GM19035 (cell line): ENCODE measurements at regions not wholly inside any gene's neighbourhood (a gene's known extent, or its start where the extent isn't known, plus 50 kb on each side); places are given as distances from the start of the nearest gene placed in this dataset.

ENCODE experiments used
- ATAC-seq: cut with Tn5 transposase; IDR thresholded peaks from one replicate; pipeline ENCODE4 v1.9.1; 2021; ENCODE audit not compliant: unreplicated experiment

DNA sequence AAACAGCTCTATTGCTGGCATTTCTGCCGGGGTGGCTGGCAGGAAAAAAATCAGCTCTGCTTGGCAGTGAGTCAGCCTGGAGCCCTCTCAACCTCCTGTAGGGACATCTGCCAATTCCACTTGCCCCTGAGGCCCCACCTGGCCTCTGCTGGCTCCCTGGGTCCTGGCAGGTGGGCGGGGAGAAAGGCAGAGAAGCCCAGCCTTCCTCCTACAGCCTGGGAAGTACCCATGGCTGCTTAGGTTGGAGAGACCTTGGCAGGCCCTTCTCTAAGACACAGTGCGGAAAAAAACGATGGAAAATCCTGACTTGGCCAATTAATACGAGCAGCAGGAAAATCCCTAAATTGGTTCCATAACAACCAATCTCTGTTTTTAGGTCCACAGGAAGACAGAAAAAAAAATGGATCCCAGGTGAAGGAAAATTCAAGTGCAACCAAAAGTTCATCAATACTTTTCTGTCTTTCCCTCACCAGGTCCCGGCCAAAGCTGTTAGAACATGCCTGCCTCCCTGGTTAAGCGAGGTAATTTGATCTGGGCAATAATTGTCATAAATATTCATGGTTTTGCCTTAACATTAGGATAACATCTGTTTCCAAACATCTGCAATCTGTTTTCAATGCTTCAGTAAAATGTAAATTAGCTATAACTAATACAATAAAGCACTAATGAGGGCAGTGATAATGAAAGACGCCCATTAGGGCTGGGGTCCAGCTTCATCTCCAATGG lies 245.9 kb downstream of the TFCP2L1 start:
- no peak for ATAC-seq

DNA sequence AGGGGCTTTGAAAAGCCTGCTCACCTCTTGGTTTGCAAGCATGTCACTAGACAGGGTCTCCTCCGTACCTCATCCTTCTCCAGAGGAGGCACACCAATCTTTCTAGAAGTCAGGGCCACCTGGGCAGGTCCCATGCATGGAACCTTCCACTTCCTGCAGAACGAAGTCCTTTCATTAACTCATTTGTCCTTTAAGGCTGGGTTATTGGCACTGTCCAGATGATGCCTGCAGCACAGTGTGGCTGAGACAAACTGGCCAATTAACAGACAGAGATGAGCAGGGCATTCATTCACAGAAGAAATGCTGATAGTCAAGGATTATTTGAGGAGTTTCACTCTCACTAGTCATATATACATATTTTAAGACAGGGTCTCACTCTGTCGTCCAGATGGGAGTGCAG lies 245.3 kb downstream of the TFCP2L1 start:
- no peak for ATAC-seq

DNA sequence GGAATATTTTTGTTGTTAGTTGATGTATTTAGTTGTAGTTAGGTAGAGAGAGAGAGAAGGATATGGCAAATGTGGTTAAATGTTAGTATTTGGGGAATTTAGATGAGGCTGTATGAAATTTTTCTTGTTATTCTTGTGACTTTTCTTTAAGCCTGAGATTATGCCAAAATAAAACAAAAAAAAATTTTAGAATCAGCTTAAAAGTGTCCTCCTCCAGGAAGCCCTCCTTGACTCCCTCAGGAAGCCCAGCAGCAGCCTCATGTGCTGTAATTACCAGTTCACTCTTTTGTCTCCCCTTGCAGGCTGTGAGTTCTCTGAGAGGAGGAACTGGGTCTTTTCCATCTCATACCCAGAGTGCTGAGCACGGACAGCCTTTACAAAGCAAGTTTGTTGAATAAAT lies 243.5 kb downstream of the TFCP2L1 start:
- no peak for ATAC-seq

DNA sequence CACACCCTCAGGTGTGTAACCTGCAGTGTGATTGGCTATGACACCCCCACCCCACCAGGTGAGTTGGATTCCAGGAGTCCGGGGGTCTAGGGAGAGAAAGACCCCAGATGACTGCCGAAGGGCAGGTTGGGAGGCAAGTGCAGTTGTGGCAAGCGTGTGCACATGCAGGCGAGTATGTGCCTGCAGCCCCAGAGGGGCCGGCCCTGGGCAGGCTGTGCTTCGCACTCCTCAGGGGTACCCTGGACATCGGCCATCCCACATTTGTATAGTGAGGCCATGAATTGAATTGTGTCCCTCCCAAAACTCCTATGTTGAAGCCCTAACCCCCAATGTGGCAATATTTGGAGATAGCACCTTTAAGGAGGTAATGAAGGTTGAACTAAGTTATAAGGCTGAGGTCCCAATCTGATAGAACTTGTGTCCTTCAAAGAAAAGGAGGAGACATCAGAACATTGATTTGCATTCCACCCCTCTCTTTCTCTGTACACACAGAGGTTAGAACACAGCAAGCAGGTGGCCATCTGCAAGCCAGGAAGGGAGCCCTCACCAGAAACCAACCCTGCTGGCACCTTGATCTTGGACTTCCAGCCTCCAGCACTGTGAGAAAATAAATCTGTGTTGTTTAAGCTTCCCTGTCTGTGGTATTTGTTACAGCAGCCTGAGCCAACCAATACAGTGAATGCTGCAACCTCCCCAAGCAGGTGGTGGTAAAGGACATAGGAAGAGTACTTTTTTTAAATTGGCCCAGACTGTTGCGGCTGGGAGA lies 241.8 kb downstream of the TFCP2L1 start:
- no peak for ATAC-seq

DNA sequence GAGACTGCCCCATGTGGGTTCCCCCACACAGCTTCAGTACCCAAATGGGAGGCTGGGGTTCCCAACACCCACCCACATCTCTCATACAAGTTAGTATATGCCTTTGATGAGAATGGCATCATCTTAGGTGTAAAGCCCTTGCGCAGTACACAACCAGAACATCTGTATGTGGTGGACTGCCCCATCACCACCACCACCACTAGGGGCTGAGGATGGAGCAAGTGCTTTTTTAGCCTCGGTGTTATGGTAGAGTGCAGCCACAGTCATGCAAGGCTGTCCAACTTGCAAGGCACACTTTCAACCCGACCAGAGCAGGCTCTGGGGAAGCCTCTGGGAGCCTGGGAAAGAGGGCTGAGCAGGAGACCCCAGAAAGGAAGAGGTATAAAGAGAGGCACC lies 241.2 kb downstream of the TFCP2L1 start:
- no peak for ATAC-seq

DNA sequence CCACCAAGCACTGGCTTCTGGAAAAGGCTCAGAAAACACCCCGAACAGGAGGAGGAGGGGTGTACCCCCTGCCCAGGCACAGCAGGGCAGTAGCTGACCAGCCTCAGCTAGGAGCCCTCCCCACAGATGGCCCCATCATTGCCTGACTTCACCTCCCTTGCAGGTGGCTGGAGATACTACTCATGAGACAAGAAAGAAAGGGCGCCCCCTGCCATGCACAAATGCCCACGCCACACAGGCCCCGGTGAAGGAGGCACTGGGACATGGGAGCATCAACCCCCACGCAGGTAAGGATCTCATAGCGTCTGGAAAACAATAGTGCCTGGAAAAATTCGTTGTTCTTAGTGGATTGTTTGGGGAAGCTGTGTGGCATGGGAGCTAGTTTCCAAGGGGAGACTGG lies 240.6 kb downstream of the TFCP2L1 start:
- ATAC-seq = no peak

DNA sequence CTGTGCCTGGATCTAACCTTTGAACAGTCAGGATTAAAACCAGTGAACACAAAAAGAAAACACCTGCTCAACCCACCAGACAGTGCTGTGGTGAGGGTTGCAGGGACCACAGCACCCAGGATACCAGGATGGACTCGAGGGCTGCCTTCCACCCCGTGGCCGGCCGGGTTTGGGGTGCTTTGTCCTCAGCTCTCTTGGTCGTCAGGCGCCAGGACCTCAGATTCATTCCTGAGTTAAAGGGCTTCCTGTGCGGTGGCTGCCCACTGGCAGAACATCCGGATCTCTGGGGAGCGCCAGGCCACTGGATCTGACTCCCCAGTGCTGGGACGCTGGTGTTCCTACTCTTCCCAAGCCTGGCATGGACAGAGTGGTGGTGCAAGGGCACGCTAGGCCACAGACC lies 239.8 kb downstream of the TFCP2L1 start:
- ATAC-seq = no peak

DNA sequence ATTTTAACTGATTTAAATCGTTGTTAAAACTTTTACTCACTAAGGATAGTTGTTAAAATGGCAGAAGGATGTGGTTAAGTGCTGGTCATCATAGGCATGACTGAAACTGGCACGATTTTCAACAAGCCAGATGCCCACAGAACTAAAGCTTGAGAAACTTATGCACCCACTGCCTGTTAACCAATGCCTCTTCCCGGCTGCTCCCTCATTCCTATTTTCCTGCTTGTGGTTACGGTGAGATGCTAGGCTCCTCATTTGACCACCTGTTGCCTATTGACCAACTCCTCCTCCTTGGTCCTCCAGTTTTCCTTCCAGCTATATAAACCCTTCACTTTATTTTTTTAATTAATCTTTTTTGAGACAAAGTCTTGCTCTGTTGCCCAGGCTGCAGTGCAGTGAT lies 238.7 kb downstream of the TFCP2L1 start:
- no peak for ATAC-seq

DNA sequence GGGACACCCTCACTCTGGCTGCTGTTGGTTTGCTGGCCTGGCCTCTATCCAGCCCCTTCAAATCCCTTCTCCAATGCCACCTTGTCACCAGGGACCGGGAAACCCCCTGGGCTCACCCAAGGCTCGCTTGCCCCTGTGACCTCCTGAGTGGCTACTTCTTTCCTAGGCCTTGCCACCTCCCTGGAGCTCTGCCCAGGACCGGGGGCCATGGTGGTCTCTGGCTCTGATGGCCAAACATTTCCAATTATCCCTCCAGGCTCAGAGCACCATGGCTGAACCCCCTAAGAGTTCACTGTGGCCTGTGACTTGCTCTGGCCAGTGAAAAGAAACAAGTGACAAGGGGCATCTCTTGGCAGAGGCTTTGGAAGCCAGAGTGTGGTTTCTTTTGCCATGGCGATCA lies 237.6 kb downstream of the TFCP2L1 start:
- no peak for ATAC-seq

DNA sequence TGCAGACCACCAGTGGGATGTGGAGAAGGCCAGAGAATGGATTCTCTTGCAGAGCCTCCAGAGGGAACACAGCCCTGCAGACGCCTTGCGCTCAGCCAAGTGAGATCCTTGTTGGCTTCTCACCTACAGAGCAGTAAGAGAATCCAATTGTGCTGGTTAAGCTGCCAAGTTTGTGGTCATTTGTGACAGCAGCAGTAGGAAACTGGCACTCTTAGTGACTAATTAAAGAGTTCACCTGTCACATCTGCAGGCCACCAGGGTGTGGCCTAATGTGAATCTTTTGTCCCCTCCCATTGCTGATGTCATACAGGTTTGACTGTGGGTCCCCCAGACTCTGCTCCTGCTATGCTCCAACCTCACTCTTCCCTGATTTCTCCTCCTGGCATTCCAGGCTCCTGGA lies 235.9 kb downstream of the TFCP2L1 start:
- ATAC-seq = no peak

DNA sequence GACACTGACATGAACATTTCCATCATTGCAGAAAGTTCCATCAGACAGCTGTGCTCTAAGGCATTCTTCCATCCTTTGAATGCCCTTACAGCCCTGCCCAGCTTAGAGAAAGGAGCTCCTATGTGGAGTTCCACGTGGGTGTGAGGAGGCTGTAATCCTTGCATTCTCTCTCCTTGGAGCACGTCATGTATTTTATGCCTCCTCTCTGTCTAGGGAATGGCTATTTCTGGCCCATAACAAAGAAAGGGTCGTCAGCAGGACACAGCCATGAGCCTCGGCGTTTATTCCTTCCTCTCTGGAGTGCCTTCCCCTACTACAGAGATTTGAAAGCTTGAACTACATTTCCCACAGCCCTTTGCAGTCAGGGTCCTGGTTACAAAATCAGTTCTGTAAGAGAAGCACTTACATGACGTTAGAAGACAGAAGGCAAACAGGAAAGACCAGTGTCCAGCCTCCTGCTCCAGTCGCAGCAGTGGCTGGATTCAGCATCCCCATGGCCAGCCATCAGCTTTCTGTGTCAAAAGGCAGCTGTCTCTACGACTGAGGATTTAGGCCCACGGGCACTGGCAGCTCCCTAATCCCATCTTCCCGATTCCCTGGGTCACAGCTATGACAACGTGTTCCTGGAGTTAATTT lies 234.9 kb downstream of the TFCP2L1 start:
- no peak for ATAC-seq

DNA sequence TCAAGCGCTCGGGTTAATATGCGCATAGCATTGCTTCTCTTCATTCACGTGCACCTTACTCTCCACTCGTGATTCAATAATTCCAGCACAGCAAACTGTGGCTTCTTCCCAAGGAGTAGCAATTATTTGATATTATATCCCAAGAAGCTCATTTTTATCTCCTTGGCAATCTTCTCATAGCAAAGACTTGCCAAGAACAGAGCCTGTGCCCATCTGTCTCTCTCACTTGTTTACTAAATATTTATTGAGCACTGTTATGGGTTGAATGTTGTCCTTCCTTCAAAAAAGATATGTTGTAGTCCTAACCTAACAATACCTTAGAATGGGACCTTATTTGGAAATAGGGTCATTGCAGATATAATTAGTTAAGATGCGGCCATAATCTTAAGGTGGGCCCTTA lies 233.7 kb downstream of the TFCP2L1 start:
- no peak for ATAC-seq

DNA sequence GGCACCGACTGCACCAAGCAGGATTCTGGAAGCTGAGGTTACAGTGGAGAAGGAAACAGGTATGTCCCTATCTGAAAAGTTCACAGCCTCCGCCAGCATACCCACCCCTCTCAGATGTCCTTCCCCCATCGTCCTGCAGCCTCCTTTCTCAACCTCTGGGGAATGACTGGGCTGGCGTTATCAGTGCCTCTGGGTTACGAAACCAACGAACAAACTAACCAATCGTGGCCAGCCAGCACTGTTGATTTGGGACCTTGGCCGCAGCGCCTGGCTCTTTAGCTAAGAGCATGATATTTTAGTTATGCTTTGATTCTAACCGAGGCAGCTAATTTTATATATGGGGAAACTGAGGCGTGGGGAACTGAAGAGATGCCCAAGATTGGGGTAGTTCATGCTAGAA lies 233.0 kb downstream of the TFCP2L1 start:
- ATAC-seq = no peak

DNA sequence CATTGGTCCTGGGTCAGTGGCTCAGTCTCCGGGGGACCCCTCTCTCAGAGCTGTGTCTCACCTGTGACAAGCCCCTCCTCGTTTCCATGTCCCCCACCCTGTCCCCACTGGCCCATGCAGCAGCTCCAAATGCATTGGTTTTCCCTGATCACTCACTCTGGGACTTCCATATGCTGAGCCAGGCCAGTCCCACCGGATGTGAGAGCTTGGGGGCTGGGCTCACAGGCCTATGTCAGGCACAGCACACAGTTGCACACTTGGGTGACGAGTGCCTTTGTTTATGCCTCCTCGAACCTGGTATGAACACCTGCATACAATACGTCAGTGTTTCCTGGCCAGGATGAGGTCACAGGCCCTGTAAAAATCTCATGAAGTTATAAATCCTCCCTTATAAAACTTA lies 232.5 kb downstream of the TFCP2L1 start:
- ATAC-seq = no peak

DNA sequence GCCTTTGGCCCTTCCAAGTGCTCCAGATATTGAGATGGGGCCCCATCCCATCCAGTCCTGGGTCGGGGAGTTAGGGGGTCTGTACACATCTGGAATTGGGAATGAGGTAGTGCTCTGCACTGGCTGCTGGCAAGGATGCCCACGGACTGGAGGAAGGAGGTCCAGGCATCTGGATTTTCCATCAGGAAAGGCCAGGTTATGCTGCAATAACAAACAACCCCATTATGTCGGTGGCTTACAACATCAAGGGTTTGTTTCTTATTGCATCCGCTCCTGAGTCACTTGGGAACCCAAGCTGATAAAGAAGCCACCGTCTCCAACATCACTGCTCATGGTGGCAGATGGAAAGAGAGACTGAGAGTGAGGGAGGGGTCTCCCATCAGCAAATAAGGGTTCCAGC lies 229.9 kb downstream of the TFCP2L1 start:
- no peak for ATAC-seq

DNA sequence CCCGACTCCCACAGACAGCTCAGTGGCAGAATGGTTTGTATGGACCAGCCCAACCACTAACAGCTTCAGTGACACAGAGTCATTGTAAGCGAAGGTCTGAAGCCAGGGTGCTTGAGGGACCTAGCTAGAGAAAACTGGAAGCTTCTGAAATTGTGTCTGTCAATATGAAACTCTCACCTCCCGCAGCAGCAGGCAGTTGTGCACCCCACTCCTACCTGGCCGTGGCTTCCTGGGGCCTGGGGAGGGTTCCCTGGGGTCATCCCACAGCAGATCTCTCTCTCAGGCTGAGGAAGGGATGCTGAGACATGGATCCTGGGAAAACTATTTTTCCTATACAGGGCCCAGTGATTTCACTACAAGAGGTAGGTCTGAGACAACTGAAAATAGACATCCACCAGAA lies 229.5 kb downstream of the TFCP2L1 start:
- ATAC-seq = no peak

DNA sequence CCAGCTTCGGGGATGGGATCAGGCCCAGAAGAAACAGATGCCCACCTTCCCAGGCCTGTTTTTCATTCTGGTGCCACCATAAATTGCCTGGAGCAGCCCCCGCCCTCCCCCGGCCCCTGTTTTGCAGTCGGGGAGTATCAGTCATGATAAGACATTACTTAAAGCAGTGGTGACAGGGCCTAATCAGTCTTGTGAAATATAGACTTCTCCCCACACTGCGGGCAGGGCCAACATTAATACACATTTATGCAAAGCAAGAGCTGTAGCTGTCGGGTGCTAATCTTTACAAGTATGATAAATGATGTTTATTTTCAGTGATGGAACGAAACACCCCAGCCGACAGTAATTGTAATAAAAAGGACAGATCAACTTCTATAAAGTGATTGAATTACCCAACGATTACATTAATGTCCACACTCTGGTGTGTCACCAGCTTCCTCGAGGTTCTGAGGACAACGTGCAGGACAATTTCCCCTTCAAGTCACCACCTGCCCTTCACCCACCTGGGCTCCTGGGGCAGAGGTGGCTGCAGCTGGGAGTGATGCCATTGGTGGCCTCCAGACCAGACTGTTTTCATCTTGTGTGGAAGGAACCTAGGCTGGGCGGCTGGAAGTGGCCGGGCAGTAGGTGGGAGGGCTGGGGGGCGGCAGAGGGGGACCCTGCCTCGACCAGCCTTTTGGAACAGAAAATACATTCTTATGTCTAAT lies 226.0 kb downstream of the TFCP2L1 start:
- no peak for ATAC-seq

DNA sequence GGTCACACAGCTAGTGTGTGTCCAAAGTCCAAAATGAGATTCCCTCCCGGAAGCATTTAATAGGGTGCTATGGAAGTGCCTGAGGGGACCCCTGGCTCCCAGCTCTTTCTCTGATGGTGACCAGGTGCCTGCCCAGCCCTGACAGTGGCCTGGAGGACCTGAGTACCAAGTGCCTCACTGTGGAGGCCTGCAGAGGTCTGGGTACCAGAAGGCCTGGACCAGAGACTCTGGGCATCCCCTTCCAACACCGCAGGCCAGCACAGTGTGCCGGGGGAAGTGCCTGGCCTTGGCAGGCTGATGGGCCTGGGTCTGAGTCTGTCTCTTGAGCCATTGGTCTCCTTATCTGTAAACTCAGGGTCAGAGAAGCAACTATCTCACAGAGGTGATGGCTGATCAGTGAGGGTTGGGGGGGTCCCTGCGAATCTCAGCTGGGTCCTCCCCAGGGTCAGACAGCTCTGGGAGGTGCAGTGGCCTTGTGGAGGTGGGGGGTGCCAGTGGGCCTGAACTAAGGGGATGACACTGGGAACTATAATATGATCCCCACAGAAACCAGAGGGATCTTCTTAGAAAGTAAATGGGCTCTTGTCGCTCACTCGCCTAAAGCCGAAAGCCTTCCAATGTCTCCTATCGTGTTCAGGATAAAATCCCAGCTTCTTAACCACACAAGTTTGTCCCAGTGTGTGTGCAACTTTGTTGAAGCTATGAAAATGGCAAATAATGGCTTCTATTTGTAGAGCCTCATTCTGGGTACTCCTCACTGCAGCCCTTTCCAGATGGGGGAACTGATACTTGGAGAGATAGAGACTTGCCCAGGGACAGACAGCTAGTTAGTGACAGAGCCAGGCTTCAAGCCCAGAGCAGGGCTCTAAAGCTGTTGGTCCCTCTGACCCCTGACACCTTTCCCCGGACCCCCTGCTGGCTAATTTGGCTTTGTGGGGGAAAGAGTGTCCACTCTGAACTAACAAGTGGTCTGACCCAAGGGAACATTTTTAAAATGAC lies 225.1 kb downstream of the TFCP2L1 start:
- ATAC-seq = no peak

DNA sequence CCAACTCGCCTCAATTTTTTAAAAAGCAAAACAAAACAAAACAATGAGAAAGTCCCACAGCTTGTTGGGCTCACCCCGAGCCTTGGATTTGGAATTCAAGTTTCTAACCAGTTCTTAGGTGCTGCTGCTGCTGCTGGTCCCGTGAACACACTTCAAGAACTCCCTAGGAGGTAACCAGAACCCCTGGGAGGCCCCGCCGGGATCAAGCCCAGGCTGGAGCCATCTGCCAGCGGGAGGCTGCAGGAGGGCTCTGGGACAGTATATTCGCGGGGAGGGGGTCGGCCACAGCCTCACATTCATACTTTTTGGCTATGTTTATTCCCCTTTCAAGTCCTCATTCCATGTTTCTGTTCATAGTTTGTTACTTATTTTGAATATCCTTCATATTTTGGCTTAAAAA lies 223.4 kb downstream of the TFCP2L1 start:
- no peak for ATAC-seq

DNA sequence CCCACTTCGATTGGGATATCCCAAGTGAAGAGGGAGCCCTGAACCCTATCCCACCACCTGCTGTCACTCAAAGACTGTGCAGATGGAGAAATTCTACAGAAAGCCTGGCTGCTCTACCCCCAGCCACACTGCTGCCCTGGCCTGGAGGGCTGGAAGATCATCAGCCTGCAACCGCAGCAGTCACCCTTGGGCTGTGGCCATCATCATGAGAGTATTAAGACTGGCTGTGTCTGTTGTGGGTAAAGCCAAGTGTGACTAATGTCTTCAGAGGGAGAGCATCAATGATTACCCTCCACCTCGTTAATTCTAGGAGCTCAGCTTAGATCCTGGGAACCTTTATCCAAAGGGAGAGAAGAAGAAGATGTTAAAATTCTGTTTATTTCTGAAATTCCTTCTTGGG lies 221.5 kb downstream of the TFCP2L1 start:
- ATAC-seq = no peak
